ENCODE measurements at regions not wholly inside any gene's neighbourhood (a gene's known extent, or its start where the extent isn't known, plus 50 kb on each side); places are given as distances from the start of the nearest gene placed in this dataset.
"Not testable (repeated sequence)": the region's sequence is repeated elsewhere in the genome, so short reads cannot be mapped to it uniquely, and the experiment has no call there.

DNA sequence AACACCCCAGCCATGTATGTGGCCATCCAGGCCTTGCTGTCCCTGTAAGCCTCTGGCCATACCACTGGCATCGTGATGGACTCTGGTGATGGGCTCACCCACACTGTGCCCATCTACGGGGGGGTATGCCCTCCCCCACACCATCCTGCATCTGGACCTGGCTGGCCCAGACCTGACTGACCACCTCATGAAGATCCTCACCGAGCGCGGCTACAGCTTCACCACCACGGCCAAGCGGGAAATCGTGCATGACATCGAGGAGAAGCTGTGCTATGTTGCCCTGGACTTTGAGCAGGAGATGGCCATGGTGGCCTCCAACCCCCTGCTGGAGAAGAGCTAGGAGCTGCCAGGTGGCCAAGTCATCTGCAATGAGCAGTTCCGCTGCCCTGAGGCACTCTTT is 80.4 kb upstream of the ZCCHC2 start:
- DNase-seq = no peak

GRCh38 chr18:62445386-62445917 is 77.4 kb upstream of the ZCCHC2 start:
- no peak for DNase-seq

DNA sequence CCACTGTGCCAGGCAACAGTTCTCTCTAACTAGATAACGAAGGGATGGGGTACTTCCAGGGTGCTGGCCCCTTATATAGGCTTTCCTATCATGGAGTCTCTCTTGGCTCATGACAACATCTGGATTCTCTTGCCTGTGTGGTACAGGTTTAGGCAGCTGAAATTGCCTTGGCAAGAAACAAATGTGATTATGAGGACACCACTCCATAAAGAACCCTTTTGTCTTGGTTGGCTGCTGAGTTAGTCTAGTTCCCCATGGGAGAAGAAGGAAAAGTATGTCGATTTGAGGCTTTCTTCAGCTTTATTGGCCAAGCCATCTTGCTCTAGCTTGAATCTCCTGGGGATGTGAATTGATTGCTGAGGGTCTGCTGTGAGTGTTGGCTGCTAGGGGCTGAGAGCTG is 76.3 kb upstream of the ZCCHC2 start:
- DNase-seq = no peak

GRCh38 chr18:62447652-62448051 is 75.2 kb upstream of the ZCCHC2 start:
- DNase-seq = no peak

DNA sequence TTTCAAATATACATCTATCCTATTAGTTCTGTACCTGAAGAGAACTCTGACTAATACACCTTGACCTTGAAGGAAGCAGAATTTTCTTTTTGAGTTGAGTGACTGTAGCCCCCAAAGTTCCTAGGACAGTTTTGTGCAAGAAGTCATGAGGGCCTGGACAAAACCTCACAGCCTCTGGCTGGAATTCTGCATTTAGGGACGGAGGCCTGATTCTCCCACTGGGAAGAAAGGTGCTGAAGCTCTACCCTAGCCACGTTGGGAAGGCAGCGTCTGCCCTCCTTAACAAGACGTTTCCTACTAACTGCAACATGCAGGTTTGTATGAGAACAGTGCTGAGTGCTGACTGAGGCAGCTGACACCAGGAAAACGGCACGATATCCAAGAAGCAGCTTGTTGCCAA is 74.4 kb upstream of the ZCCHC2 start:
- no peak for DNase-seq

DNA sequence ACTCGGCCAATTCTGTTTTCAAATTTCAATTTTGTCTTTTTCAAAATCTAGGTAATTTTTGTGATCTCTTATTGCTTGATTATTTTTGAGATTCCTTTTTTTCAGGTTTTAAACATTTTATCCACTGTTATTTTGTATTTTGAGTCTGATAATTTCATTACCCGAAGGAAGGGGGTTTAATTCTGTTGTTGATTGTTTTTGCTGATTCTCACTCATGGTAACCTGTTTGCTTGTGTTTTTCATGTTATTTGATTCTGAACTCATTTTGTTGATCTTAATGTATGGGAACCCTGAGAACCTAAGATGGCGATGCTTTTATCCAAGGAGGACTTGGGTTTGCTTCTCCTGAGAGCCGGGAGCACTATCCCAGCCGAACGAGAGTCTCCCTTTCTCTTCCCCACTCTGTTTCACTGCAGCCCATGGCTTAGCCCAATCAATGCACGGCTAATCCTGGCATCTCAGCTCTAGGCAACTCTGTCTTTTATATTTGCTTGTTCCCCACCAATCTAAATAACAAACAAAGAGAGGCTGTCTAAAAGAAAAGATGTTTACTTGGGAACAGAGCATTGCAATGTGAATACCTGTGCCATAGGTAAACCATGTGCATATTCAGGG is 73.2 kb upstream of the ZCCHC2 start:
- DNase-seq = no peak

DNA sequence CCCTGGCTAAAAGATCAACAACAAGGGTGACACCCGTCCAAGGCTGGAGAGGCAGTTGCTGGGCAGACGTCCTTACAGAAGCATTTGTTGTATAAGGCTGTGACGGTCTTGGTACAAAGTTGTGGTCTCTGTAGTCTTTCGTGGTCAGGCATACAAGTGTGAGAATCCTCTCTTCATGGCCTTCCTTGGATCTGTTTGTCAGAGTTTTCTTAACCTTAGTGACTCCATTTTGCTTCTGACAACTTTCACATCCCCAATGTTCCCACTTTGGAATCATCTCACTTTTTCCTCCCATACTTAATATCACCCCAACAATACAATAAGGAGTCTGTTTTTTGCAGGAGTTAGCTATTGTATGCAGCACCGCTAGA is 72.7 kb upstream of the ZCCHC2 start:
- DNase-seq = peak; percentile 13

- peak; percentile 91 for DNase-seq
These were observed 72.0 kb upstream of the ZCCHC2 start for GRCh38 chr18:62450546-62451410.

- DNase-seq = peak; percentile 81
These were observed 70.5 kb upstream of the ZCCHC2 start for GRCh38 chr18:62452280-62452831.

DNA sequence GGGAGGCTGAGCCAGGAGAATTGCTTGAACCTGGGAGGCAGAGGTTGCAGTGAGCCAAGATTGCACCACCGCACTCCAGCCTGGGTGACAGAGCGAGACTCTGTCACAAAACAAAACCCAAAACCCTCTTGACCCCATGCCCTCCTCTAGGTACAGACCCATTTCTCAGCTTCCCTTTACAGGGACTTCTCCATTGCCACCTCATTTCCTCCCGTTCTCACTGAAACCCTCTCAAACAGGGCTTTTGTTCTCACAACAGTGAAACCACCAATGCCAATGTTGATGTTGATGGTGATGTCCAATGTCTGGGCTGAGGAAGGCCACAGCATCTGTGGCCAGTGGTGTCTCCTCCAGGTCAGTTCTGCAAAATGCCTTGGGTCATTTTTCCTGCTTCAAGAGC is 69.0 kb upstream of the ZCCHC2 start:
- DNase-seq = peak; percentile 50

DNA sequence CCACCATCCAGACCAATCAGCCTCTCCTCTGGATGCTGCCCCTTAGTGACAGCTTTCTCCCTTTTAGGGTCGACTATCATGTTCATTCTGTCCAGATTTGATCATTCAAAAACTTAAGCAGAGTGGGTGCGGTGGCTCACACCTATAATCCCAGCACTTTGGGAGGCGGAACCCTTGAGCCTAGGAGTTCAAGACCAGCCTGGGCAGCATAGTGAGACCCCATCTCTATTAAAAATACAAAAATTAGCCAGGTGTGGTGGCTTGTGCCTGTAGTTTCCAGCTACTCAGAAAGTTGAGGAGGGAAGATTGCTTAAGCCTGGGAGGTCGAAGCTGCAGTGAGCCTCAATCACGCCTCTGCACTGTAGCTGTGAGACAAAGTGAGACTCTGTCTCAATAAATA is 68.3 kb upstream of the ZCCHC2 start:
- DNase-seq = no peak

DNA sequence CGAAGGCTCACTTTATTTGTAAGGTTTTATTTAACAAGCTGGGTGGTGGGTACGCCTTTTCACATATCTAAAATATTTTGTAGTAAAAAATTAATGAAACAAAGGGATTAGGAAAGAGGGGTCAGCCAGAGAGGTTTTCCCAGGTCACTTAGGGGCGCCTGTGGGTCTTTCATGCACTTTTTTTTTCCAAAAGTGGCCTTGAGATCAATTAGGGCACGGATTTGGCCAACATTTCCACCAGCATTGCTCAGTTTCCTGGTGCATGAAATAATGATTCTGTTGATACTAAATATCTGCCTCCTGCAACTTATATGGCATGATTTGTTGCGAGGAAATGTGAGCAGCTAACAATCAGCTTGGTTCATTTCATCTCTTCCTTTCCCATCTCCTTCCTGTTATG is 67.6 kb upstream of the ZCCHC2 start:
- DNase-seq = no peak

- no peak for DNase-seq
These were observed 64.9 kb upstream of the ZCCHC2 start for GRCh38 chr18:62457877-62458276.

DNA sequence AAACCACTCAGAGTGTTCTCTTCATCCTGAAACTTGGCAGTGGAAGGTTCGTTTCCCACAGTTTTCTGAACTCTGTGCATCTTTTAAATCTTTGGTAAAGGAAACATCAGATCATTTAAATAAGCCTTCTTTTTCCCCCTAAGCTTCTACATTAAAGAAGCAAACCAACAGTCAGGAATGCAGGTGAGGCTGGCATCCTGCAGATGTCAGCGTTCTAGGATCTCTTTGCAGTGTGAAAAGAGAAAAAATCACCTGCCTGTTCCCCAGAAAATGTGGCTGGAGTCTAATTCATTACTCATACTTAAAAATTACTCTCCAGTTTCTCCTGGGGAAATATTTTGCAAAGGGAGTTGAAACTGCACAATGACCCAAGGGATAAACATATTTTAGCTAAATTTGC is 64.5 kb upstream of the ZCCHC2 start:
- DNase-seq = no peak

DNA sequence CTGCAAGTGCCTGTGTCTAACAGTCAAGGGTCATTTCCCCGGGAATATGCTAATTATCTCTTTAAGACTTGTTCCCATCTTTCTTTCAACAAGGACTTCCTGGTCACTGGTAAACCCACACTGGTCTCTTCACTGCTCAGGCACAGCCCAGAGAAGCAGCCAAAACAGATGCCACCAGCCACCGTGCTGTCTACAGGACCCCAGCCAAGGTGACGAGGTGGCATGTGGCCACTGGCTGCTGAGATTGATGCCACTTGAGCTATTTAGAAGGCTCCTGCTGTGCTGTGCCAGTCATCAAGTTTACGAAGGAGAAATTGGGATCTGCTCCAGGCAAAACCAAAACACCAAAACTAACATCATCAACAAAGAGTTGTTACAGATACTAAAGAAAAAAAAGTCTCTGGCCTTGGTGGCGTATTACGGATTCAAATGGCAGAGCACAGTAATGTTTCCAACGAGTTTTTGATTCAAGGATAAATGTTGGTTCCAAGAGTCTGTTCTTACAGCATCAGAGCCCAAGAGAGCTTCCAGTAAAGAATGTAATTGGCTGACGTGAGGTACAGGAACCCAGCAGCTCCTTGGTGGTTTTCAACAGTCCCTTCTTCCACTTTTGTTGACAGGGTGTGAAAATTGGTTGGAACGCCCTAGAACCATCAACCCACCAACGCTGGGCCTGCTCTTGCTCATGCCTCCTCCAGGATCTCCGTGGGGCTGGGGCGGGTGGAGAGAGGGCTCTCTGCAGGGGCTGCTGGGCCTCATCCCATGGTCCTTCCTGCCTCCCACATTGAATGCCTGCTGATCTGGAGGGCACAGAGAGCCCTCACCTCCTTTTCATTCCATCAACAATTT is 63.7 kb upstream of the ZCCHC2 start:
- no peak for DNase-seq

GRCh38 chr18:62460851-62461300 is 61.9 kb upstream of the ZCCHC2 start:
- DNase-seq = peak; percentile 40

- no peak for DNase-seq
These were observed 61.2 kb upstream of the ZCCHC2 start for GRCh38 chr18:62461591-62461990.

DNA sequence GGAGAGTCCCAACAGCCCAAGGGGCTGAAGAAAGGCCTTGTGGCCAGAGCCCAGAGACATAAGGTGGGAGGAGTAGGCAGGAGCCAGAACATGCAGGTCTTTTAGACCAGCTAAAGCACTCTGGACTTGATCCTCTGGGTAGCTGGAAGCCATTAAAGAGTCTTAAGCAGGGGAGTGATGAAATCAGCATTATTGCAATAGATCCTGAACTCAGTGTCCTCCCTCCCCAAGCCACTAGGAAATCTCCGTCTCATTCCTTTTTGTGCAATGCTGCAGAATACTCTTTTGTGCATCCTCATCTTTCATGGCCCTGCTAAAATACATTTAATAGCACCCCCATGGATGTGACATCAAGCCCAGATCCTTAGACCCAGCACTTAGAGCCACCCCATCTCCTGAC is 58.6 kb upstream of the ZCCHC2 start:
- no peak for DNase-seq

- DNase-seq = not testable (repeated sequence)
These were observed 53.7 kb upstream of the ZCCHC2 start for GRCh38 chr18:62469131-62469530.

Measured in MV-4-11 (cell line).